GM18867 (cell line): ENCODE measurements at regions not wholly inside any gene's neighbourhood (a gene's known extent, or its start where the extent isn't known, plus 50 kb on each side); places are given as distances from the start of the nearest gene placed in this dataset.
A peak's percentile ranks its signal among the peaks of the same experiment; 100 is the strongest.
"Not testable (repeated sequence)": the region's sequence is repeated elsewhere in the genome, so short reads cannot be mapped to it uniquely, and the experiment has no call there.

Experiments used
- ATAC-seq: cut with Tn5 transposase; IDR thresholded peaks from one replicate; pipeline ENCODE4 v1.9.1; 2021; ENCODE audit warnings: mild to moderate bottlenecking, moderate library complexity; ENCODE audit not compliant: unreplicated experiment

DNA sequence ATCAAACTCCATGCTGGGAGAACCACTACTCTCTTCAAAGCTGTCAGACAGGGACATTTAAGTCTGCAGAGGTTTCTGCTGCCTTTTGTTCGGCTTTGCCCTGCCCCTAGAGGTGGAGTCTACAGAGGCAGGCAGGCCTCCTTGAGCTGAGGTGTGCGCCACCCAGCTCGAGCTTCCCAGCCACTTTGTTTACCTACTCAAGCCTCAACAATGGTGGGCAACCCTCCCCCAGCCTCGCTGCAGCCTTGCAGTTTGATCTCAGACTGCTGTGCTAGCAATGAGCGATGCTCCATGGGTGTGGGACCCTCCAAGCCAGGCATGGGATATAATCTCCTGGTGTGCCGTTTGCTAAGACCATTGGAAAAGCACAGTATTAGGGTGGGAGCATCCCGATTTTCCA is 185.3 kb downstream of the COX18 start:
- ATAC-seq = not testable (repeated sequence)

DNA sequence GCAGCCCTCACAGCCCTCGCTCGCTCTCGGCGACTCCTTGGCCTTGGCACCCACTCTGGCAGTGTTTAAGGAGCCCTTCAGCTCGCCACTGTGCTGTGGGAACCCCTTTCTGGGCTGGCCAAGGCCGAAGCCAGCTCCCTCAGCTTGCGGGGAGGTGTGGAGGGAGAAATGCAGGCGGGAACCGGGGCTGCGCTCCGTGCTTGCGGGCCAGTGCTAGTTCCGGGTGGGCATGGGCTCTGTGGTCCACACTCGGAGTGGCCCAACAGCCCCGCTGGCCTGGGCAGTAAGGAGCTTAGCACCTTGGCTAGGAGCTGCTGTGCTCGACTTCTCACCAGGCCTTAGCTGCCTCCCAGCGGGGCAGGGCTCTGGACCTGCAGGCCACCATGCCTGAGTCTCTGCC is 192.6 kb downstream of the COX18 start:
- no peak for ATAC-seq

DNA sequence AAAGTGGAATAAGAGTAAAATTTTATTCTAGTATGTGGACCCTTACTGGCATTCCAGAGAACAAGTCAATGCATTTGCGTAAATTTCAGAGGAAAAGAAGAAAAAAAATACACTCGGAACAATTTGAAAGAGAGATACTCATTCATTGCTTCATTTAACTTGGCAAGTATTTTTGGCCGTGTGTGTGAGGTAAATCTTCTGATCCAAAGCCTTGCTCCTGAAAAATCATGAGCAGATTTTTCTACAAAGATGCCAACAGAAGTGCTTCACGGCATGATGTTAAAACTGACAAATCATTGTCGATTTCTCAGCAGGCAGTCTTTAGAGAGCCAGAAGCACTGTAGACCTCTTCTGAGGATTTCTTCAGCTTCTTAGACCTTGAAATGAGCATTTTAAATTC is 194.0 kb downstream of the COX18 start:
- ATAC-seq = no peak

DNA sequence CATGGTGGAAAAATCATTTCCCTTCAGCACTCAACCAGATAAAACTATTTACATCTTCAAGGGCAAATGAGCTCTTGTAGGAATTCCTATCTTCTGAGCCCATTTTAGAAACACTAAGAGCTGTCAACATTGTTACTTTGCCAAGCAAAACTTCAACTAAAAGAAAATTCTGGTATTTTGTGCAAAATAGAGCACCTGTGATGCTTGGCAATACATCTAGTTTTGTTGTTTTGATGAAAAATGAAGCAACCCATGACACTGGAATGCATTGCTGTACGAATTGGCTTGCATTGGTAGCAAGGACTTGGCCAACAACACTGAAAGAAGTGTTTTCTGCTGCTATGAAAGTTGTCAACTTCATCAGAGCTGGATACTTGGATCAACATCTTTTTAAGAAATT is 194.4 kb downstream of the COX18 start:
- ATAC-seq = no peak

DNA sequence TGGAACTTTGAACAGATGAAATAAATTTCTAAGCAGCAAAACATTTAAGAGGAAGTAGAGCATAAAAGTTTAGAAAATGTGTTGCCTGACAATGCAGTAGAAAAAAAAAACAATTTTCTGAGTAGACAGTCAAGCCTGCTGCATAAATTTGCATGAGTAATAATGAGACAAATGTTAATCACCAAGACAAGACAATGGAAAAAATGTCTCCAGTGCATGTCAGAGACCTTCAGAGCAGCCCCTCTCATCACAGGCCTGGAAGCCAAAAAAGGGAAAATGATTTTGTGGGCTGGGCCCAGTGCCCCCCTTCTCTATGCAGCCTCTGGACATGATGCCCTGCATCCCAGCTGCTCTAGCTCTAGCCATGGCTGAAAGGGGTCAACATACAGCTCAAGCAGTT is 204.6 kb downstream of the COX18 start:
- no peak for ATAC-seq

DNA sequence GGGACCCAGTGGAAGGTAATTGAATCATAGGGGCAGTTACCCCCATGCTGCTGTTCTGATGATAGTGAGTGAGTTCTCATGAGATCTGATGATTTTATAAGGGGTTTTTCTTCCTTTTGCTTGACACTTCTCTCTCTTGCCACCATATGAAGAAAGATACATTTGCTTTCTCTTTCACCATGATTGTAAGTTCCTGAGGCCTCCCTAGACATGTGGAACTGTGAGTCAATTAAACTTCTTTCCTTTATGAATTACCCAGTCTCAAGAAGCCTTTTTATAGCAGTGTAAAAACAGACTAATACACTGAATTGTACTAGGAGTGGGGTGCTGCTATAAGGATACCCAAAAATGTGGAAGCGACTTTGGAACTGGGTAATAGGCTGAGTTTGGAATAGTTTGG is 205.2 kb downstream of the COX18 start:
- ATAC-seq = not testable (repeated sequence)

DNA sequence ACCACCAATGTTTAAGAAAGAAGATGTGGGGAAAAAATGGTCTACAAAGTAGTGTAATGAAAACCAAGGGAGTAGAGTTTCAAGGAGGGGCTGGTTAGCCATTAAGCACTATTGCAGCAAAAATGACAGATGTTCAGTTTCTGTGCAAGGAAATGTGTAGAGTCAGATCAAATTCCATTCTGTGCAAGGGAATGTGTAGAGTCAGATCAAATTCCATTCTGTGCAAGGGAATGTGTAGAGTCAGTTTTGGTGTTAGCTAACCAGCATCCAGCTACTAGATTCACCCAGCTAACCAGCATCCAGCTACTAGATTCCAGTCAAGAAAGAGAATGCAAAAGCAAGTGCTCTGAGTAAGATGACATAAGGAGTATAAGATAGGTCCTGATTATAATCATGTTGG is 208.8 kb downstream of the COX18 start:
- no peak for ATAC-seq

DNA sequence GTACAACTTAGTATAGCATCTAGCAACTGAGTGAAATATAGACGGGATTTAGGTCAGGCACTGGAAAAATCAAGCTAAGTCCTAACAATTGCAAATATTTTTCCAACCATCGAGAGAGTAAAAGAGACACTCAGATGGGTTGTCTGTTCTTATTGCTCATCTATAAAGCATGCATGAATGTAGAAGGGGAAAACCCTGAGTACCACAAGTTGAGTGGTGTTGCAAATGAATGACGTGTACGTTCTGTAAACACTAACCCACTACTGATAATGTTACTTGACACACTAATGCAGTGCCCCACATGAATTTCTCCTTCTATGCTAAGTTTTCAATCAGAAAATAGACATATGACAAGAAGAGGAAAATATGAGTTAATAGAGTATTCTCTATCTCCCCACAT is 211.2 kb downstream of the COX18 start:
- no peak for ATAC-seq

DNA sequence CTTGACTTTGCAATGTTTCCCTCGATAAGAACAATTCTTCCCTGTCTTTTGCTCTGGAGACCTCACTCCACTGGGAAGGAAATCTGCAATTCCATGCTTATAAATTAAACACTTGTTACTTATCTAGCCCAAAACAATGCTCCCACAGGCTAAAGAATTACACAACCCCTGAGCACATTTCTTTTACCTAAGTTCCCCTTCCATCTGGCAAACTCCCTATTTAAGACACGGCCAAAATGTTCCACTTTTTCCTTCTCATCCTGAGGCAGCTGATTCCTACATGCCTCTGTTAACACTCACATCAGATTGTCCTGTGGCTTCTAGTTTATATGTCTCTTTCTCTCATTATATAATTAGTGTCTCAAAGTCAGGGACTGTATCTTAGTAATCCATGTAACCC is 211.7 kb downstream of the COX18 start:
- no peak for ATAC-seq

DNA sequence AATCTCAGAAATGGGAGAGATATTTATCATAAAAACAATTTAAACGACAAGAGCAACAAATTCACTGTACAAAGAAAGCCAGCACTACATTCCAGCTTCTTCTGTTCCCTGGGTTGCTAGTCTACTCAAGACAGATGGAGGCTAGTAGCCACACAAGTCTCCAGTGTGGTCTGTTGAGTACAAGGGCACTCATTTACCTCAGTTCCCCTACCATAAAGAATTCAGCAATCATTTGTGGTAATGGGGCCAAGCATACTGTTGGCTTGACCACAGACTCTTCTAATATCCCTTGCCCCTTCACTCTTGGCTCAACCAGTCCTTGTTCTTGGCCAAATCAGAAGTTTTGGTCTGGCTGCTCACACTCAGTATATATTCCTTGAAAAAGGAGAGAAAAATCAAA is 212.3 kb downstream of the COX18 start:
- no peak for ATAC-seq

DNA sequence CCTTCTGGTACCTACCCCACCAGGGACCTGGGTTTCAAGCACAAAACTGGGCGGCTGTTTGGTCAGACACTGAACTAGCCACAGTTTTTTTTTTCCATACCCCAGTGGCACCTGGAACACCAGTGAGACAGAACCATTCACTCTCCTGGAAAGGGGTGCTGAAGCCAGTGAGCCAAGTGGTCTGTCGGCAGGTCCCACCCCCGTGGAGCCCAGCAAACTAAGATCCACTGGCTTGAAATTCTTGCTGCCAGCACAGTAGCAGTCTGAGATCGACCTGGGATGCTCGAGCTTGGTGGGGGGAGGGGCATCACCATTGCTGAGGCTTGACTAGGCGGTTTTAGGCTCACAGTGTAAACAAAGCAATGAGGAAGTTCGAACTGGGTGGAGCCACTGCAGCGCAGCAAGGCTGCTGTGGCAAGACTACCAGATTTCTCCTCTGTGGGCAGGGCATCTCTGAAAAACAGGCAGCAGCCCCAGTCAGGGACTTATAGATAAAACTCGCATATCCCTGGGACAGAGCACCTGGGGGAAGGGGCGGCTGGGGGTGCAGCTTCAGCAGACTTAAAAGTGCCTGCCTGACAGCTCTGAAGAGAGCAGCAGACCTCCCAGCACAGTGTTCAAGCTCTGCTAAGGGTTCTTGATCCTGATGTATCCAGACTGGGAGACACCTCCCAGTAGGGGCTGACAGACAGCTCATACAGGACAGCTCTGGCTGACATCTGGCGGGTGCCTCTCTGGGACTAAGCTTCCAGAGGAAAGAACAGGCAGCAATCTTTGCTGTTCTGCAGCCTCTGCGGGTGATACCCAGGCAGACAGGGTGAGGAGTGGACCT is 223.0 kb downstream of the COX18 start:
- peak; percentile 80 for ATAC-seq

DNA sequence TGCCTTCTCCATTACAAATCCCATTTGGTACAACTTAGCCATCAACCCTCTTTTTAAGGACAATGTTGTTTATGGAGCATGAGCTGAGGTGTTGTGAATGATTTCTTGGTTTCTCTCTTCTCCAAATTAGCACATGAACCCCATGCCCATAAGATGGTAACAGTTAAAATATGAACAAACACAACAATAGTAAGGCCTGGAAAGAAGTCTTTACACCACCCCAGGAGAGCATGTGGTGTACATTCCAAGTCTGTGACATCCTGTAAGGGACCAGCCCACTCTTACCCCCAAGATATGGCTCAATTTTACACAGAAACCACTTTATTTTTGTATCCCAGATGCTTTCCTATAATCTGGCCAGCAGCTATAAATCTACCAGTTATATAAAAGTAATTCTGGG is 226.1 kb downstream of the COX18 start:
- ATAC-seq = no peak

DNA sequence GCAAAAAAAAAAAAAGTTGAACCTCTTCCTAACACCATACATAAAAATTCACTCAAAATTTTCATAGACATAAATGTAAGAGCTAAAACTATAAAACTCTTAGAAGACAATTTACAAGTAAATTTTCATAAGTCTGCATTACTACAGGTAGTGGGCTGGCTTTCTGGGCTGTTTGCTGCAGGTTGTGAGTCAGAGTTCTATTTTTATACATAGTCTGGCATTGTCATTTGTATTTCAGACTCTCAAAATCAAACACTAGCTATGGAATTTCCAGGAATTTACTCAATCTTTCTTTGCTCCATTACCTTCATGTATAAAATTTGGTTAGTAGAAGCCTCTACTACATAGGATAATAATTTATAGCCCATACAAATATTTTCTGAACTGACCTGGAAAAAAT is 227.2 kb downstream of the COX18 start:
- no peak for ATAC-seq

DNA sequence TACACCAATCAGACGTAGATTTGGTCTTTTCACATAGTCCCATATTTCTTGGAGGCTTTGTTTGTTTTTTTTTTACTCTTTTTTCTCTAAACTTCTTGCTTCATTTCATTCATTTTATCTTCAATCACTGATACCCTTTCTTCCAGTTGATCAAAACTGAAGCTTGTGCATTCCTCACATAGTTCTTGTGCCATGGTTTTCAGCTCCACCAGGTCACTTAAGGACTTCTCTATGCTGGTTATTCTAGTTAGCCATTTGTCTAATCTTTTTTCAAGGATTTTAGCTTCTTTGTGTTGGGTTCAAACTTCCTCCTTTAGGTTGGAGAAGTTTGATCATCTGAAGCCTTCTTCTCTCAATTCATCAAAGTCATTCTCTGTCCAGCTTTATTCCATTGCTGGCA is 229.3 kb downstream of the COX18 start:
- ATAC-seq = not testable (repeated sequence)

DNA sequence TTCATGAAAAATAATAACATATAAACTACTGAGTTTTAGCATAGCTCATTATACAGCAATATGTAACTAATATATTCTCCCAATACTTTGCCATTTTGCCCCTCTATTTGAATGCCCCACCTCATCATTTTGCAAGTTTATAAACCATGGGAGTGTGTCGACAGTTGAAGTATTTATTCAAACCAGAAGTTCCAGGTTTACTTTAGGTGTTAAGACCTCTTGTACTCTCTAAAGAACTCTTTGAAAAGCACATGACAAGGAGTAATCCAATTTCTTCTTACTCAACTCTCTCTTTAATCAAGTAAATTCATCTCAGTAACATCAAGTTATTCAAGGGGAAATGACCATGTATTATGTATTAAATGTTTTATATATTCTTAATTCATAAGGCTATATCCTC is 240.7 kb downstream of the COX18 start:
- ATAC-seq = no peak

DNA sequence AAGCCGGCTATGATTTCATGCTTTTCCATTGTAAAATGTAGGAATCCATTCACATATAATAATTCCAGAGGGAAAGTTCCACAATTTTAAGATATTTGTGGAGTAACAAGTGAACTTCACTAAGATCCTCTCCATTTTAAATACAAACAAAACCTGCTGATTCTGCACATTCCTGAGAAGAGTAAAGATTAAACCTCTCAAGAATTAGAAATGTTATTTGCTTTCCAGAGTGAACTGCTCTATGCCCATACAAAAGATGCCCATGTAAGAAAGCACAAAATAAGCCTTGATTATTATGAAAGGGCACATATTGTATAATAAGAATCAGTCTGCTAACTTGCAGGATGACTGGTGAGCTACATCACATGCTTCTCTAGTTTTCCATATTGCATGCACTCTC is 241.5 kb downstream of the COX18 start:
- no peak for ATAC-seq

DNA sequence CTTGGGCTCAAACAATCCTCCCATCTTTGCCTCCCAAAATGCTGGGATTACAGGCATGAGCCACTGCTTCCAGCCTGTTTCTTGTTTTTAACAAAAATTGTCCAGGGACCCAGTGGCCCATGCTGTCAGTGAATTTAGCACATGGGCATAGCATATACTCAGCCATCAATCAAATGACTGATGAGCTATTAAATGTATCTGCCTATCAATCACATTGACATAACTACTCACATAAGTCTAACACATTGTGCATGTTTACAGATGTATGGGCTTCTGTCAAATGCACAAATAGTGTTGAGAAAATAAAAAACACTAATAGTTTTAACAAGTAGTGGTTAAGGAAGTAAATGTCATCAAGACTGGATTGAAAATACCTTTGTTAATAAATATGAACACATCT is 249.4 kb downstream of the COX18 start:
- no peak for ATAC-seq

DNA sequence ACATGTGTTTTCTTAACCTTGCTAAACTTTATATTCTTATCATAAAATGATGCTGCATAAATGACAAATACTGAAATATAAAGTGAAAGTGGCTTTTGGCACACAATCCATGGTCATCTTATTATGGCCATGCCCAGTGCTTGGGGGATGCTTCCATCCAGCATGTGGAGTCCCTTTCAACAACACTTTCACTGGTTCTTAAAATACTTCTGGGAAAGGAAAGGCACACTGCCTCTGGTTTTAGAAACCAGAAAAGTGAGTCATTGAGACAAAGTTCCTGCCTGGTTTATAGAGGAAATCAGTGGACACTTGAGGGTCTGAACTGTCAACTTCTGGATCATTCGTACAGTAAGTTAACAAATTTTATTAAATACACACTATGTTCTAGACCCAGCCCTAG is 248.0 kb upstream of the ADAMTS3 start:
- ATAC-seq = no peak

DNA sequence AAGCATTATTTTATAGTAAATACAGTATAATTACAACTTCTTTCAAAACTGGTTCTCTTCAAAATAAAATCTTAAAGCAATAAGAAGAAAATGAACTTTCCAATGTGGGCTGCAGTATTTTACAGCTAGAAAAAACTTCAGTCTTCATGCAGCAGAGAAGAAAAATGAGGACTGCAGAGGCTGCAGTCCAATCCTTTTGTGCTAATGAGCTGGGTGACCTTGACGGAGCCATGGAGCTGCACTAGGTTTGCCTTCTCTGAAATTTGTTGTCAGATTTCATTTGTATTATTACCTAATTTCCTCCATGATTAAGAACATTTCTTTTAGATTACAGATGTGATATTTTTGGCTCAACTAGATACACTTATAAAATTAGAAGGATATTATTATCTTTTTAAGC is 245.2 kb upstream of the ADAMTS3 start:
- no peak for ATAC-seq

DNA sequence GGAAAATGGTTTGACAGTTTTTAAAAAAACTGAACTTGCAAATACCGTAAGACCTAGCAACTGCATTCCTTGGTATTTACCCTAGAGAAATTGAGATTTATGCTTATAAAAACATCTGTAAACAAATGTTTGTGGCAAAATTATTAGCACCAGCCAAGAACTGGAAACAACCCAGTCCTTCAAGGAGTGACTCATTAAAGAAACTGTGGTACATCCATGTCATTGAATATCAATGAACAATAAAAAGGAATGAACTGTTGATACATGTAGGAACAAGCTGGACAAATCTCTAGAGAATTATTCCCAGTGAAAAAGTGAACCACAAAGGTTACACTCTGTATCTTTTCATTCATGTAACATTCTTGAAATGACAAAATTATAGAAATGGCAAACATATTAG is 240.2 kb upstream of the ADAMTS3 start:
- no peak for ATAC-seq

DNA sequence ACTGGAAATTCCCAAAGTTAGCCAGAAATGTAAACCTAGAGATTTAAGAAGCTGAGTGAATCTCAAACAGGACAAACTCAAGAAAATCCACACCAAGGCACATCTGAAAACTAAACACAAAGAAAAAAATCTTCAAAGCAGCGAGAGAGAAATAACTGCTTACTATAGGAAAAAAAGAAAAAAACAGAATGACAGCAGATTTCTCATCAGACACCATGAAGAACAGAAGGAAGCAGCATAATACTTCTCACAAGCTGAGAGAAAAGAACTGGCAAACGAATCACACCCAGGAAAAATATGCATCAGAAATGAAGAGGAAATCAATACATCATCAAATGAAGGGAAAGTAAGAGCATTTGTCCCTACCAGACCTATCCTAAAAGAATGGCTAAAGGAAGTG is 236.3 kb upstream of the ADAMTS3 start:
- ATAC-seq = no peak

DNA sequence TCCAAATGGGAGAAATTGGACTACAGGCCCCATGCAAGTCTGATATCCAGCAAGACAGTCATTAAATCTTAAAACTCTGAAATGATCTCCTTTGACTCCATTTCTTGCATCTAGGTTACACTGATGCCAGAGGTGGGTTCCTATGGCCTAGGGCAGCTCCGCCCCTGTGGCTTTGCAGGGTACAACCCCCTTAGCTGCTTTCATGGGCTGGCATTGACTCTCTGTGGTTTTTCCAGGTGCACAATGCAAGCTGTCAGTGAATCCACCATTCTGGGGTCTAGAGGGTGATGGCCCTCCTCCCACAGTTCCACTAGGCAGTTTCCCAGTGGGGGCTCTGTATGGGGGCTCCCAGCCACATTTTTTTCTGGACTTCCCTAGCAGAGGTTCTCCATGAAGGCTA is 228.5 kb upstream of the ADAMTS3 start:
- ATAC-seq = no peak

DNA sequence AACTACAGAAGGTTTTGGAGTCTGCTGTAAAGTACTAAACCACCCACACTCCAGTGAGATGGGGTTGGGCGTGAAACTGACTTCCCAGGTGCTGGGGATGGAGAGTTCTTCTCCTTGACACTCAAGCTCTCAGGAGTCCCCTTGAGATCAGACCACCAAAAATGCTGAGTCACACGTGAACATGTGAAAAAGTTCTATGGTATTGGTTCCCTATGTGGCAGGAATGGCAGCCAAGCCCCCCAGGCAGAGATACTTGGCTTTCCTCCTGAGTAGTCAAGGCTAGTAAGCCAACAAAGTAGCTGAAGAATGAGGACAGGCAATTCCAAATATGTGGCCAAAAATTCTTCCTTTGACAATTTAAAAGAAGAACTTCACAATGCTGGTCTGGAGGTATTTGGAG is 222.0 kb upstream of the ADAMTS3 start:
- ATAC-seq = no peak
